ENCODE measurements at regions not wholly inside any gene's neighbourhood (a gene's known extent, or its start where the extent isn't known, plus 50 kb on each side); places are given as distances from the start of the nearest gene placed in this dataset.

- intact Hi-C loops (cut with DNase I; ENCODE audit: low total_unique reads): no loop called here
- Histone ChIP-seq H3K27me3 (no peaks in the 10 kb centered on the region), H3K4me3 (no peak overlapping the region), H3K4me1 (no peaks in the 10 kb centered on the region), H3K9me3 (no peaks in the 10 kb centered on the region), H3K27ac (no peak overlapping the region), H3K36me3 (ENCODE audit: low read depth, missing control alignments) (no peaks in the 10 kb centered on the region)
- TF ChIP-seq POLR2A (IDR thresholded peaks at IDR 0.05): no peak
- TF ChIP-seq, protein P1, sequence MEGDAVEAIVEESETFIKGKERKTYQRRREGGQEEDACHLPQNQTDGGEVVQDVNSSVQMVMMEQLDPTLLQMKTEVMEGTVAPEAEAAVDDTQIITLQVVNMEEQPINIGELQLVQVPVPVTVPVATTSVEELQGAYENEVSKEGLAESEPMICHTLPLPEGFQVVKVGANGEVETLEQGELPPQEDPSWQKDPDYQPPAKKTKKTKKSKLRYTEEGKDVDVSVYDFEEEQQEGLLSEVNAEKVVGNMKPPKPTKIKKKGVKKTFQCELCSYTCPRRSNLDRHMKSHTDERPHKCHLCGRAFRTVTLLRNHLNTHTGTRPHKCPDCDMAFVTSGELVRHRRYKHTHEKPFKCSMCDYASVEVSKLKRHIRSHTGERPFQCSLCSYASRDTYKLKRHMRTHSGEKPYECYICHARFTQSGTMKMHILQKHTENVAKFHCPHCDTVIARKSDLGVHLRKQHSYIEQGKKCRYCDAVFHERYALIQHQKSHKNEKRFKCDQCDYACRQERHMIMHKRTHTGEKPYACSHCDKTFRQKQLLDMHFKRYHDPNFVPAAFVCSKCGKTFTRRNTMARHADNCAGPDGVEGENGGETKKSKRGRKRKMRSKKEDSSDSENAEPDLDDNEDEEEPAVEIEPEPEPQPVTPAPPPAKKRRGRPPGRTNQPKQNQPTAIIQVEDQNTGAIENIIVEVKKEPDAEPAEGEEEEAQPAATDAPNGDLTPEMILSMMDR (IDR thresholded peaks at IDR 0.05): no peak
- no peak for DNase-seq
- 79 to 82% methylated on average over 2 of the region's 2 CpGs for WGBS, 2 donors
Measured at GRCh38 chr2:116582850-116583249, 1231.6 kb upstream of the DDX18 start.

- Histone ChIP-seq H3K27ac (no peak overlapping the region), H3K27me3 (no peaks in the 10 kb centered on the region), H3K9me3 (no peaks in the 10 kb centered on the region), H3K36me3 (ENCODE audit: low read depth, missing control alignments) (no peaks in the 10 kb centered on the region), H3K4me3 (no peak overlapping the region), H3K4me1 (no peaks in the 10 kb centered on the region)
- no peak for TF ChIP-seq POLR2A (IDR thresholded peaks at IDR 0.05)
- TF ChIP-seq, protein P1 (IDR thresholded peaks at IDR 0.05): no peak
- intact Hi-C loops (cut with DNase I; ENCODE audit: low total_unique reads): no loop called here
- no peak for DNase-seq
- WGBS, 2 donors: 70 to 73% methylated on average over 2 of the region's 2 CpGs
Measured at GRCh38 chr2:116585669-116586327, 1228.7 kb upstream of the DDX18 start.

DNA sequence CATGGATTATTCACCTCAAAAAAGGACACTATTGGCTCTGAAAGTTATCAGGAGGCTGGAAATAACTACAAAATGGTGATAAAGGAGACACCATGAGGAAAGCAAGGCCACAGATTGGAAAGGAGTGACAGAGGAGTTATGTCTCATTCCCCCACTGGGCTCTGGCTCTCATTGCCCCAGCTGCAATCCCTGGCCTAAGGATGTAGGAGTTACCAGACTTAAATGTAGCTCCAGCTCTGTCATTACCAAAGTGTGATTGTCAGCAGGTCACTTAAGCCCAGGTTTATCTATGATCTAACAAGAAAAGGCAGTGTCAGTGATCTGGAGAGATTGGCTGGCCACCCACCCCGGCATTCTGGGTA lies 1228.2 kb upstream of the DDX18 start:
- TF ChIP-seq POLR2A (IDR thresholded peaks at IDR 0.05): no peak
- TF ChIP-seq, protein P1 (IDR thresholded peaks at IDR 0.05): no peak
- DNase-seq: no peak
- H3K4me1 ChIP-seq: no peaks in the 10 kb centered on the region
- no peak overlapping the region for H3K4me3 ChIP-seq
- no peaks in the 10 kb centered on the region for H3K27me3 ChIP-seq
- no peaks in the 10 kb centered on the region for H3K9me3 ChIP-seq
- no peak overlapping the region for H3K27ac ChIP-seq
- no peaks in the 10 kb centered on the region for H3K36me3 ChIP-seq (ENCODE audit: low read depth, missing control alignments)
- WGBS, 2 donors: 90 to 92% methylated on average over 1 of the region's 1 CpG
- intact Hi-C loops (cut with DNase I; ENCODE audit: low total_unique reads): no loop called here
